Esophagus muscularis mucosa (tissue), 4 donors: ENCODE measurements at regions not wholly inside any gene's neighbourhood (a gene's known extent, or its start where the extent isn't known, plus 50 kb on each side); places are given as distances from the start of the nearest gene placed in this dataset.

ENCODE experiments used
- CTCF ChIP-seq, 3 experiments: fragments of 200-600 bp in 2 of 3; fragments of 450-650 bp in 1 of 3; sonication (generic) in 2 of 3; IDR thresholded peaks; one replicate each; pipeline ENCODE4 v1.5.1; 2017 to 2019; ENCODE audit warnings: antibody characterized with exemption in 3 of 3, mild to moderate bottlenecking in 2 of 3, moderate library complexity in 1 of 3
- EP300 ChIP-seq: sonication (generic); formaldehyde crosslinking; IDR thresholded peaks from one replicate; pipeline ENCODE4 v1.6.1; 2017; ENCODE audit warnings: antibody characterized with exemption
- POLR2A ChIP-seq: fragments of 450-650 bp; IDR thresholded peaks from one replicate; pipeline ENCODE4 v1.6.1; 2017; ENCODE audit warnings: antibody characterized with exemption, moderate library complexity, mild to moderate bottlenecking, low read depth

- TF ChIP-seq CTCF (IDR thresholded peaks at IDR 0.05) (no peak), EP300 (no peak), POLR2A (no peak)
These were observed 106.5 kb upstream of the DCN start for GRCh38 chr12:91289072-91289471.
